ES-I3 (cell line): ENCODE measurements at regions not wholly inside any gene's neighbourhood (a gene's known extent, or its start where the extent isn't known, plus 50 kb on each side); places are given as distances from the start of the nearest gene placed in this dataset.

Experiments used
- H3K36me3 ChIP-seq: 2 replicates; pipeline ENCODE4 v1.6.1; 2013; ENCODE audit warnings: mild to moderate bottlenecking, low read length, control low read depth, moderate library complexity; ENCODE audit not compliant: insufficient read depth
- H3K4me1 ChIP-seq: 2 replicates; pipeline ENCODE4 v1.6.1; 2013; ENCODE audit warnings: mild to moderate bottlenecking, control low read depth, low read length; ENCODE audit not compliant: insufficient read depth
- H3K9ac ChIP-seq: 2 replicates; pipeline ENCODE4 v1.6.1; 2013; ENCODE audit warnings: low read depth, mild to moderate bottlenecking, low read length, moderate library complexity
- H3K9me3 ChIP-seq: 2 replicates; pipeline ENCODE4 v1.6.1; 2013; ENCODE audit warnings: mild to moderate bottlenecking, low read length, moderate library complexity; ENCODE audit not compliant: control insufficient read depth, insufficient read depth

- Histone ChIP-seq H3K36me3 (no peaks in the 10 kb centered on the region), H3K4me1 (no peaks in the 10 kb centered on the region), H3K9me3 (no peaks in the 10 kb centered on the region), H3K9ac (no peak overlapping the region)
Observed at GRCh38 chr21:28674763-28675162, 317.9 kb downstream of the LTN1 start.

GRCh38 chr21:28671549-28672195 lies 321.0 kb downstream of the LTN1 start:
- Histone ChIP-seq H3K9me3 (no peaks in the 10 kb centered on the region), H3K36me3 (no peaks in the 10 kb centered on the region), H3K9ac (no peak overlapping the region), H3K4me1 (no peaks in the 10 kb centered on the region)

GRCh38 chr21:28669971-28670653 lies 322.6 kb downstream of the LTN1 start:
- H3K4me1 ChIP-seq = no peaks in the 10 kb centered on the region
- H3K9me3 ChIP-seq = no peaks in the 10 kb centered on the region
- no peak overlapping the region for H3K9ac ChIP-seq
- H3K36me3 ChIP-seq = no peaks in the 10 kb centered on the region

GRCh38 chr21:28669321-28669720 lies 323.4 kb downstream of the LTN1 start:
- Histone ChIP-seq H3K9ac (no peak overlapping the region), H3K9me3 (no peaks in the 10 kb centered on the region), H3K36me3 (no peaks in the 10 kb centered on the region), H3K4me1 (no peaks in the 10 kb centered on the region)

- Histone ChIP-seq H3K9ac (no peak overlapping the region), H3K36me3 (no peaks in the 10 kb centered on the region; the same call in 1 of the 2 replicates), H3K9me3 (no peaks in the 10 kb centered on the region), H3K4me1 (no peaks in the 10 kb centered on the region)
Observed at GRCh38 chr21:28663754-28664153, 328.9 kb downstream of the LTN1 start.

- no peaks in the 10 kb centered on the region; the same call in 1 of the 2 replicates for H3K36me3 ChIP-seq
- H3K4me1 ChIP-seq = no peaks in the 10 kb centered on the region
- no peak overlapping the region for H3K9ac ChIP-seq
- H3K9me3 ChIP-seq = no peaks in the 10 kb centered on the region
Observed at GRCh38 chr21:28663111-28663693, 329.5 kb downstream of the LTN1 start.

GRCh38 chr21:28657566-28657965 lies 335.1 kb downstream of the LTN1 start:
- no peaks in the 10 kb centered on the region for H3K36me3 ChIP-seq
- no peak overlapping the region for H3K9ac ChIP-seq
- no peaks in the 10 kb centered on the region for H3K9me3 ChIP-seq
- no peaks in the 10 kb centered on the region for H3K4me1 ChIP-seq

- Histone ChIP-seq H3K4me1 (no peaks in the 10 kb centered on the region), H3K9ac (no peak overlapping the region), H3K36me3 (no peaks in the 10 kb centered on the region), H3K9me3 (no peaks in the 10 kb centered on the region)
Observed at GRCh38 chr21:28655471-28655870, 337.2 kb downstream of the LTN1 start.

- Histone ChIP-seq H3K9me3 (no peaks in the 10 kb centered on the region), H3K9ac (no peak overlapping the region), H3K36me3 (no peaks in the 10 kb centered on the region), H3K4me1 (no peaks in the 10 kb centered on the region)
Observed at GRCh38 chr21:28654406-28654805, 338.3 kb downstream of the LTN1 start.

- no peak overlapping the region for H3K9ac ChIP-seq
- H3K4me1 ChIP-seq = no peaks in the 10 kb centered on the region
- no peaks in the 10 kb centered on the region for H3K36me3 ChIP-seq
- H3K9me3 ChIP-seq = no peaks in the 10 kb centered on the region
Observed at GRCh38 chr21:28644762-28645161, 347.9 kb downstream of the LTN1 start.

- Histone ChIP-seq H3K4me1 (no peaks in the 10 kb centered on the region), H3K9me3 (no peaks in the 10 kb centered on the region), H3K9ac (no peak overlapping the region)
Observed at GRCh38 chr21:28642891-28643290, 349.8 kb downstream of the LTN1 start.

GRCh38 chr21:28641731-28642130 lies 350.9 kb downstream of the LTN1 start:
- no peaks in the 10 kb centered on the region for H3K4me1 ChIP-seq
- H3K9me3 ChIP-seq = no peaks in the 10 kb centered on the region
- no peak overlapping the region for H3K9ac ChIP-seq
- no peaks in the 10 kb centered on the region for H3K36me3 ChIP-seq

More at GRCh38 chr21:28642891-28643290, 349.8 kb downstream of the LTN1 start:
- H3K36me3 ChIP-seq = no peaks in the 10 kb centered on the region

GRCh38 chr21:28640326-28640725 lies 352.4 kb downstream of the LTN1 start:
- Histone ChIP-seq H3K36me3 (no peaks in the 10 kb centered on the region), H3K9me3 (no peaks in the 10 kb centered on the region), H3K4me1 (no peaks in the 10 kb centered on the region), H3K9ac (no peak overlapping the region)

GRCh38 chr21:28639737-28640136 lies 352.9 kb downstream of the LTN1 start:
- no peak overlapping the region for H3K9ac ChIP-seq
- no peaks in the 10 kb centered on the region for H3K9me3 ChIP-seq
- no peaks in the 10 kb centered on the region for H3K4me1 ChIP-seq
- H3K36me3 ChIP-seq = no peaks in the 10 kb centered on the region
